ENCODE measurements at regions not wholly inside any gene's neighbourhood (a gene's known extent, or its start where the extent isn't known, plus 50 kb on each side); places are given as distances from the start of the nearest gene placed in this dataset.

DNA sequence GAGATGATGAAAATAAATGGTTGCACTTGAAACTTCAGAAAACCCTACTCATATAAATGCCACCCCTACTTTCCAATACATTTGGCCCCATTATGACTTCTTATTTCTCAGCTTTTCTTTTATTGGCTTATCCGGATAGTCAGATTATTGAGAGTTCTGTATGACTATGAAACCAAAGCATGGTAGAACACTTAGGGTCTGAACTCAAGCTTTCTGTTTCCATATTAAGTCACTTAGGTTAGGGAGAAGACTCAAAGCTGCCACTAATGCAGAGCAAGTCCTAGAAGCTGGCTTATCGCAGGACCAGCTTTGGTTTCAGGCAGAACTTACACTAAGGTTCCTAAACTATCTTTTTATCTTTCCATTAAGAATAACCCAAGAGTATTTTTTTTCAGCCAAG is 229.9 kb upstream of the CPEB2 start:
- TF ChIP-seq, protein P1, sequence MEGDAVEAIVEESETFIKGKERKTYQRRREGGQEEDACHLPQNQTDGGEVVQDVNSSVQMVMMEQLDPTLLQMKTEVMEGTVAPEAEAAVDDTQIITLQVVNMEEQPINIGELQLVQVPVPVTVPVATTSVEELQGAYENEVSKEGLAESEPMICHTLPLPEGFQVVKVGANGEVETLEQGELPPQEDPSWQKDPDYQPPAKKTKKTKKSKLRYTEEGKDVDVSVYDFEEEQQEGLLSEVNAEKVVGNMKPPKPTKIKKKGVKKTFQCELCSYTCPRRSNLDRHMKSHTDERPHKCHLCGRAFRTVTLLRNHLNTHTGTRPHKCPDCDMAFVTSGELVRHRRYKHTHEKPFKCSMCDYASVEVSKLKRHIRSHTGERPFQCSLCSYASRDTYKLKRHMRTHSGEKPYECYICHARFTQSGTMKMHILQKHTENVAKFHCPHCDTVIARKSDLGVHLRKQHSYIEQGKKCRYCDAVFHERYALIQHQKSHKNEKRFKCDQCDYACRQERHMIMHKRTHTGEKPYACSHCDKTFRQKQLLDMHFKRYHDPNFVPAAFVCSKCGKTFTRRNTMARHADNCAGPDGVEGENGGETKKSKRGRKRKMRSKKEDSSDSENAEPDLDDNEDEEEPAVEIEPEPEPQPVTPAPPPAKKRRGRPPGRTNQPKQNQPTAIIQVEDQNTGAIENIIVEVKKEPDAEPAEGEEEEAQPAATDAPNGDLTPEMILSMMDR (IDR thresholded peaks at IDR 0.05; ENCODE audit: low read depth, low read length, missing input control) = no peak
- TF ChIP-seq, protein P2, sequence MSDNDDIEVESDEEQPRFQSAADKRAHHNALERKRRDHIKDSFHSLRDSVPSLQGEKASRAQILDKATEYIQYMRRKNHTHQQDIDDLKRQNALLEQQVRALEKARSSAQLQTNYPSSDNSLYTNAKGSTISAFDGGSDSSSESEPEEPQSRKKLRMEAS (IDR thresholded peaks at IDR 0.05) = no peak
- TF ChIP-seq GABPA (IDR thresholded peaks at IDR 0.05 in 1 of 2, conservative IDR thresholded peaks at IDR 0.05 in 1 of 2) (no peak), FOXA1 (IDR thresholded peaks at IDR 0.05) (no peak), YY1 (IDR thresholded peaks at IDR 0.05) (no peak), RAD21 (IDR thresholded peaks at IDR 0.05) (no peak), TAF1 (conservative IDR thresholded peaks at IDR 0.05) (no peak)
- TF ChIP-seq, protein P3, sequence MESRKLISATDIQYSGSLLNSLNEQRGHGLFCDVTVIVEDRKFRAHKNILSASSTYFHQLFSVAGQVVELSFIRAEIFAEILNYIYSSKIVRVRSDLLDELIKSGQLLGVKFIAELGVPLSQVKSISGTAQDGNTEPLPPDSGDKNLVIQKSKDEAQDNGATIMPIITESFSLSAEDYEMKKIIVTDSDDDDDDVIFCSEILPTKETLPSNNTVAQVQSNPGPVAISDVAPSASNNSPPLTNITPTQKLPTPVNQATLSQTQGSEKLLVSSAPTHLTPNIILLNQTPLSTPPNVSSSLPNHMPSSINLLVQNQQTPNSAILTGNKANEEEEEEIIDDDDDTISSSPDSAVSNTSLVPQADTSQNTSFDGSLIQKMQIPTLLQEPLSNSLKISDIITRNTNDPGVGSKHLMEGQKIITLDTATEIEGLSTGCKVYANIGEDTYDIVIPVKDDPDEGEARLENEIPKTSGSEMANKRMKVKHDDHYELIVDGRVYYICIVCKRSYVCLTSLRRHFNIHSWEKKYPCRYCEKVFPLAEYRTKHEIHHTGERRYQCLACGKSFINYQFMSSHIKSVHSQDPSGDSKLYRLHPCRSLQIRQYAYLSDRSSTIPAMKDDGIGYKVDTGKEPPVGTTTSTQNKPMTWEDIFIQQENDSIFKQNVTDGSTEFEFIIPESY (IDR thresholded peaks at IDR 0.05) = no peak
- TF ChIP-seq, protein P4, sequence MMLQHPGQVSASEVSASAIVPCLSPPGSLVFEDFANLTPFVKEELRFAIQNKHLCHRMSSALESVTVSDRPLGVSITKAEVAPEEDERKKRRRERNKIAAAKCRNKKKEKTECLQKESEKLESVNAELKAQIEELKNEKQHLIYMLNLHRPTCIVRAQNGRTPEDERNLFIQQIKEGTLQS (IDR thresholded peaks at IDR 0.05) = no peak

Measured in liver (tissue), 3 donors.